Head of caudate nucleus (tissue), 42 donors: ENCODE measurements at regions not wholly inside any gene's neighbourhood (a gene's known extent, or its start where the extent isn't known, plus 50 kb on each side); places are given as distances from the start of the nearest gene placed in this dataset.

ENCODE experiments used
- DNase-seq, 42 donors: peaks; one replicate each; pipeline versions ENCODE4 v3.0.0 to v3.0.0-alpha.2; 2020 to 2021; ENCODE audit warnings: mixed read lengths in 7 of 42
- intact Hi-C: fragments of 100-400 bp; cut with DNase I; formaldehyde crosslinking; loops from one replicate; pipeline ENCODE4 v1.15.0; 2022

GRCh38 chr3:30996467-30996866, 102.0 kb upstream of the GADL1 start:
- no peak for DNase-seq
- intact Hi-C loops, result no loop called here

- DNase-seq, result no peak
- intact Hi-C loops, result no loop called here
Measured at GRCh38 chr3:31002730-31003129, 108.3 kb upstream of the GADL1 start.

- no peak for DNase-seq
- intact Hi-C loops, result no loop called here
Measured at GRCh38 chr3:31004025-31004678, 109.7 kb upstream of the GADL1 start.

- no peak for DNase-seq
- intact Hi-C loops, result no loop called here
Measured at GRCh38 chr3:31008994-31009393, 114.5 kb upstream of the GADL1 start.

GRCh38 chr3:31009881-31010280, 115.4 kb upstream of the GADL1 start:
- no peak for DNase-seq

GRCh38 chr3:31010491-31010890, 116.0 kb upstream of the GADL1 start:
- DNase-seq, result no peak
- intact Hi-C loops, result no loop called here

More at GRCh38 chr3:31009881-31010280, 115.4 kb upstream of the GADL1 start:
- intact Hi-C loops, result no loop called here

GRCh38 chr3:31011380-31011779, 116.9 kb upstream of the GADL1 start:
- intact Hi-C loops, result no loop called here
- no peak for DNase-seq

- intact Hi-C loops, result no loop called here
Measured at GRCh38 chr3:31013090-31013489, 118.6 kb upstream of the GADL1 start.

GRCh38 chr3:31013843-31014242, 119.4 kb upstream of the GADL1 start:
- no peak for DNase-seq
- intact Hi-C loops, result no loop called here

More at GRCh38 chr3:31013090-31013489, 118.6 kb upstream of the GADL1 start:
- no peak for DNase-seq

GRCh38 chr3:31014317-31015040, 120.0 kb upstream of the GADL1 start:
- intact Hi-C loops, result no loop called here
- DNase-seq, result no peak

GRCh38 chr3:31016196-31016595, 121.7 kb upstream of the GADL1 start:
- DNase-seq, result no peak
- intact Hi-C loops, result no loop called here

- DNase-seq, result no peak
- intact Hi-C loops, result no loop called here
Measured at GRCh38 chr3:31022716-31023115, 128.3 kb upstream of the GADL1 start.

GRCh38 chr3:31025541-31025940, 131.1 kb upstream of the GADL1 start:
- intact Hi-C loops, result no loop called here
- no peak for DNase-seq

- no peak for DNase-seq
- intact Hi-C loops, result no loop called here
Measured at GRCh38 chr3:31027191-31027761, 132.8 kb upstream of the GADL1 start.

- intact Hi-C loops, result no loop called here
- DNase-seq, result no peak
Measured at GRCh38 chr3:31027914-31028313, 133.5 kb upstream of the GADL1 start.

- intact Hi-C loops, result no loop called here
- no peak for DNase-seq
Measured at GRCh38 chr3:31028766-31029165, 134.3 kb upstream of the GADL1 start.

GRCh38 chr3:31029706-31030105, 135.2 kb upstream of the GADL1 start:
- intact Hi-C loops, result no loop called here
- no peak for DNase-seq

GRCh38 chr3:31035681-31036080, 141.2 kb upstream of the GADL1 start:
- intact Hi-C loops, result no loop called here
- DNase-seq, result no peak

GRCh38 chr3:31038086-31038739, 143.8 kb upstream of the GADL1 start:
- intact Hi-C loops, result no loop called here
- DNase-seq, result no peak

- DNase-seq, result no peak
- intact Hi-C loops, result no loop called here
Measured at GRCh38 chr3:31039145-31039544, 144.7 kb upstream of the GADL1 start.
